Caco-2 (cell line): ENCODE measurements at regions not wholly inside any gene's neighbourhood (a gene's known extent, or its start where the extent isn't known, plus 50 kb on each side); places are given as distances from the start of the nearest gene placed in this dataset.
A peak's percentile ranks its signal among the peaks of the same experiment; 100 is the strongest.

Experiments
- BruUV-seq: library from RNA; stranded (reverse); fragments of 400-500 nt; replicated peaks from 2 replicates; lab custom pipeline; 2021; lab: Mats Ljungman, UMichigan
- CTCF ChIA-PET: fragments of 300-600 bp; sonication (Branson Sonifier 250); formaldehyde crosslinking; loops from one replicate; lab custom pipeline; 2022; ENCODE audit warnings: antibody characterized with exemption; lab: Charles Lee
- POLR2A ChIA-PET: fragments of 300-600 bp; sonication (Branson Sonifier 250); formaldehyde crosslinking; loops from one replicate; lab custom pipeline; 2022; ENCODE audit warnings: antibody characterized with exemption; lab: Charles Lee
- DNase-seq, 2 experiments: peaks; one replicate each; pipeline versions ENCODE4 v3.0.0 to v3.0.0-alpha.2; 2020 to 2022
- H3K27me3 ChIP-seq: replicated peaks from 2 replicates; pipeline ENCODE4 v1.6.0; 2011; ENCODE audit warnings: low read length; ENCODE audit not compliant: control insufficient read depth, insufficient read depth
- H3K36me3 ChIP-seq: 2 replicates; pipeline ENCODE4 v1.5.1; 2011; ENCODE audit warnings: low read length; ENCODE audit not compliant: control insufficient read depth, insufficient read depth
- H3K4me1 ChIP-seq: fragments of 250-450 bp; sonication (Bioruptor Pico); 2 replicates; pipeline ENCODE4 v1.5.1; 2020; ENCODE audit warnings: mild to moderate bottlenecking
- H3K4me3 ChIP-seq: 2 replicates; pipeline ENCODE4 v1.5.1; 2011; ENCODE audit warnings: low read depth, mild to moderate bottlenecking, control low read depth, low read length
- H3K9me3 ChIP-seq: fragments of 250-450 bp; sonication (Bioruptor Pico); 2 replicates; pipeline ENCODE4 v1.5.1; 2020; ENCODE audit warnings: mild to moderate bottlenecking, moderate library complexity
- H3K27ac Mint-ChIP-seq: one replicate; pipeline ENCODE4 v1.8.0; 2022; ENCODE audit warnings: mixed read lengths; ENCODE audit not compliant: unreplicated experiment
- H3K27me3 Mint-ChIP-seq: one replicate; pipeline ENCODE4 v1.8.0; 2022; ENCODE audit warnings: mixed read lengths; ENCODE audit not compliant: insufficient read depth, unreplicated experiment
- H3K36me3 Mint-ChIP-seq: one replicate; pipeline ENCODE4 v1.8.0; 2022; ENCODE audit warnings: mild to moderate bottlenecking, mixed read lengths; ENCODE audit not compliant: insufficient read depth, unreplicated experiment
- H3K4me1 Mint-ChIP-seq: one replicate; pipeline ENCODE4 v1.8.0; 2022; ENCODE audit warnings: low read depth, mixed read lengths; ENCODE audit not compliant: unreplicated experiment
- H3K4me3 Mint-ChIP-seq: one replicate; pipeline ENCODE4 v1.8.0; 2022; ENCODE audit warnings: mild to moderate bottlenecking, moderate library complexity, mixed read lengths; ENCODE audit not compliant: unreplicated experiment
- H3K9me3 Mint-ChIP-seq: one replicate; pipeline ENCODE4 v1.8.0; 2022; ENCODE audit warnings: mixed read lengths; ENCODE audit not compliant: unreplicated experiment
- intact Hi-C: fragments of 100-400 bp; cut with micrococcal nuclease; formaldehyde crosslinking; loops from one replicate; pipeline ENCODE4 v1.10.0; 2022; ENCODE audit not compliant: unreplicated experiment
- TF ChIP-seq, protein P1 (sequence below), 2 experiments: fragments of 200-600 bp in 1 of 2; IDR thresholded peaks; 1 replicate in 1 of 2; 2 replicates in 1 of 2; pipeline versions ENCODE4 v1.5.1 to v1.8.0; 2011 to 2022; ENCODE audit warnings: antibody characterized with exemption in 1 of 2, control low read depth in 1 of 2, inconsistent platforms in 1 of 2, low read depth in 1 of 2, low read length in 1 of 2, mild to moderate bottlenecking in 1 of 2, moderate library complexity in 1 of 2; ENCODE audit not compliant: insufficient read depth in 1 of 2, severe bottlenecking in 1 of 2, unreplicated experiment in 1 of 2

DNA sequence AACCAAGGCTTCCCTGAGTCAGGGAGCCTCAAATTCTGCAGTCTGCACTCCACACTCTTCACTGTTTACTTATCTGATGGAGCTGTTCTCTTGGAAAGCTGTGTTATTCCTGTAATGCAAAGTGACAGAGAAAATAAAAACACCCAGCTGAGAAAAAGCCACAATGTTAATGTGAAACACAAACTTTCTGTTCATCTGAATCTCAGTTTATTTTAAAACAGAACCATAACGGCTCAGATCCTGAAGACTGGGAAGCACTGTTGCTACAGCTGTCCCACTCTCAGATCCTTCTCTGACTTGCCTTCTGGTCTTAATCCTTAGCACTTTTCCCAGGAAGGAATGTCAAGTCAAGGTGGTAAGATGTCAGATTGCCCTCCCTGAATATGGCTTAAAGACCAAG is 736.6 kb downstream of the DHX35 start:
- no peaks in the 10 kb centered on the region for H3K9me3 ChIP-seq
- no peak for DNase-seq
- Mint-ChIP-seq H3K4me3 (no peak overlapping the region), H3K36me3 (no peaks in the 10 kb centered on the region), H3K9me3 (no peaks in the 10 kb centered on the region), H3K27me3 (no peaks in the 10 kb centered on the region), H3K27ac (no peak overlapping the region), H3K4me1 (no peaks in the 10 kb centered on the region)
- no TSS peak for BruUV-seq
- intact Hi-C loops = no loop called here
- no peaks in the 10 kb centered on the region for H3K36me3 ChIP-seq
- H3K27me3 ChIP-seq = no peaks in the 10 kb centered on the region
- no peaks in the 10 kb centered on the region for H3K4me1 ChIP-seq
- CTCF ChIA-PET = no interaction called here
- POLR2A ChIA-PET = no interaction called here
- no peak overlapping the region for H3K4me3 ChIP-seq
- TF ChIP-seq, protein P1, sequence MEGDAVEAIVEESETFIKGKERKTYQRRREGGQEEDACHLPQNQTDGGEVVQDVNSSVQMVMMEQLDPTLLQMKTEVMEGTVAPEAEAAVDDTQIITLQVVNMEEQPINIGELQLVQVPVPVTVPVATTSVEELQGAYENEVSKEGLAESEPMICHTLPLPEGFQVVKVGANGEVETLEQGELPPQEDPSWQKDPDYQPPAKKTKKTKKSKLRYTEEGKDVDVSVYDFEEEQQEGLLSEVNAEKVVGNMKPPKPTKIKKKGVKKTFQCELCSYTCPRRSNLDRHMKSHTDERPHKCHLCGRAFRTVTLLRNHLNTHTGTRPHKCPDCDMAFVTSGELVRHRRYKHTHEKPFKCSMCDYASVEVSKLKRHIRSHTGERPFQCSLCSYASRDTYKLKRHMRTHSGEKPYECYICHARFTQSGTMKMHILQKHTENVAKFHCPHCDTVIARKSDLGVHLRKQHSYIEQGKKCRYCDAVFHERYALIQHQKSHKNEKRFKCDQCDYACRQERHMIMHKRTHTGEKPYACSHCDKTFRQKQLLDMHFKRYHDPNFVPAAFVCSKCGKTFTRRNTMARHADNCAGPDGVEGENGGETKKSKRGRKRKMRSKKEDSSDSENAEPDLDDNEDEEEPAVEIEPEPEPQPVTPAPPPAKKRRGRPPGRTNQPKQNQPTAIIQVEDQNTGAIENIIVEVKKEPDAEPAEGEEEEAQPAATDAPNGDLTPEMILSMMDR (IDR thresholded peaks at IDR 0.05; ENCODE audit: insufficient read depth in 1 of 2, low read depth in 1 of 2, low read length in 1 of 2, severe bottlenecking in 1 of 2, unreplicated experiment in 1 of 2) = no peak

DNA sequence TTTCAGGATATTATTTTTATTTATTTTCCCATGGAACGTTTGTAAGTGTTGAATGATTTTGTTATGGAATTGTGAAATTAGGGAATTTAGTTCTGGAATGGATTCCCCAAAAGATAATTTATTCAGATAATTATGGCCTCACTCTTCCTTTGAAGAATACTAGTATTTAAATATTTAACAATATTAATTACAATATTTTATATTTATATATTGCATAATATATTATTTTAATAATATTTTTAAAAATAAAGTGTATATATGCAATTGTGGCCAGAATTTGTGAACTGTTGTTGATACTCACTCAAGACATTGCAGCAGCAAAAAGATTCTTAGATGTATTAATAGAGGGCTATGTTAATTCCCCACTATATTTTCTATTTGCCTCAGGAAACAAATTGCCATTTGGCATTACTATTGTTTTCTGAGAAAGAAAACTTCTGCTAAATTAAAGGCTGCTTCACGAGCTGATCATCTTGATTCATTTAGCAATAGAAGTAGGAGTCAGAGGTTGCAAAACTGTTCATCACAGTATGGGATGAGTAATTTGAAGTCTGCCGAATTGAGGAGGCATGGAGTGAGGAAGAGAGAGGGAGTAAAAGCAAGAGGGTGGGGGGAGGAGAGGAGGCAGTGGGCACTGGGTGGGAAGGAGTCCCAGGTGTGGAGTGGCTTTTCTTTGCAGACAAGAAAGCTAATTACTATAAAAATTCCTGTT is 729.2 kb downstream of the DHX35 start:
- H3K36me3 Mint-ChIP-seq = no peaks in the 10 kb centered on the region
- H3K4me3 ChIP-seq = no peak overlapping the region
- H3K9me3 ChIP-seq = peaks cover 4% of the 10 kb centered on the region; the same call in 1 of the 2 replicates
- no peak for DNase-seq
- ChIA-PET POLR2A (no interaction called here), CTCF (interaction anchor here (0.6 kb wide), 1 partner anchor 15 kb away, joined by 3 read pairs; no protein-coding TSS in a partner anchor)
- BruUV-seq = no TSS peak
- intact Hi-C loops = no loop called here
- H3K36me3 ChIP-seq = no peaks in the 10 kb centered on the region
- no peaks in the 10 kb centered on the region for H3K9me3 Mint-ChIP-seq
- H3K27me3 ChIP-seq = no peaks in the 10 kb centered on the region
- no peaks in the 10 kb centered on the region for H3K4me1 Mint-ChIP-seq
- H3K4me3 Mint-ChIP-seq = no peak overlapping the region
- peaks cover 10% of the 10 kb centered on the region for H3K27me3 Mint-ChIP-seq
- no peaks in the 10 kb centered on the region for H3K4me1 ChIP-seq
- no peak overlapping the region for H3K27ac Mint-ChIP-seq
- TF ChIP-seq, protein P1 (IDR thresholded peaks at IDR 0.05; ENCODE audit: insufficient read depth in 1 of 2, low read depth in 1 of 2, low read length in 1 of 2, severe bottlenecking in 1 of 2, unreplicated experiment in 1 of 2) = no peak

DNA sequence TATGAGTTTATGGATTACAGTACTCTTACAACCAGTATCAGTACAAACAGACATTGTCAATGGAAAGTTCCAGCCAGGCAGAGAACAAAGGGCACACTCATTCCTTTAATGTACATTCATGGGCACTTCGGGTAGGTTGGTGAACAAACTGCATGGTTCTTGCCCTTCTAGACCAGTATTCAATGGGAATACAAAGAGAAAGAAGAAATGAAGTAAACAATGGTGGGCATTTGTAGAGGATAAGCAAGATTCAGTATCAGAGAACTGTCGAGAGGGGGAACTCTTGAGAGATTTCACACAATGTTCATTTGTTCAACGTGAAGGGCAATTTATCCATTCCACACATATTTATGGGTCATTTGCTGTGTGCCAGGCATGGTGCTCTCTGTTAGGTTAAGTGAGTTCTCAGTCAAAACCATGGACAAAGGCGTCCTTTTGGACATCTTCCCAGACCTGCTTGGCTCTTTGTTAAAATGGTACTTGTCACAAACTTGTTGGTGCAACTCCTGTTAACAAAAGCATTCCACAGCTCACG is 714.8 kb downstream of the DHX35 start:
- POLR2A ChIA-PET = no interaction called here
- peak in 1 of 2 experiments; percentile 41 for DNase-seq
- no peaks in the 10 kb centered on the region for H3K9me3 ChIP-seq
- no peaks in the 10 kb centered on the region for H3K27me3 Mint-ChIP-seq
- BruUV-seq = no TSS peak
- no peak overlapping the region for H3K4me3 ChIP-seq
- no peak overlapping the region for H3K27ac Mint-ChIP-seq
- no peaks in the 10 kb centered on the region for H3K9me3 Mint-ChIP-seq
- no peaks in the 10 kb centered on the region for H3K4me1 Mint-ChIP-seq
- no peak overlapping the region for H3K4me3 Mint-ChIP-seq
- CTCF ChIA-PET = interaction anchor here (0.6 to 1.3 kb wide), 4 partner anchors 15 to 568 kb away, joined by 3 to 12 read pairs (median 3); no protein-coding TSS in a partner anchor
- no peaks in the 10 kb centered on the region for H3K36me3 Mint-ChIP-seq
- TF ChIP-seq, protein P1 (IDR thresholded peaks at IDR 0.05; ENCODE audit: insufficient read depth in 1 of 2, low read depth in 1 of 2, low read length in 1 of 2, severe bottlenecking in 1 of 2, unreplicated experiment in 1 of 2) = peak; percentile 52 to 71
- H3K36me3 ChIP-seq = no peaks in the 10 kb centered on the region
- H3K27me3 ChIP-seq = no peaks in the 10 kb centered on the region
- intact Hi-C loops = loop anchor here (1.0 kb wide), 1 partner anchor 197 kb away; no protein-coding TSS in a partner anchor
- H3K4me1 ChIP-seq = no peaks in the 10 kb centered on the region
